Calu3 (cell line): ENCODE measurements at regions not wholly inside any gene's neighbourhood (a gene's known extent, or its start where the extent isn't known, plus 50 kb on each side); places are given as distances from the start of the nearest gene placed in this dataset.

ENCODE experiments used
- BruUV-seq: library from RNA; stranded (reverse); fragments of 400-500 nt; replicated peaks from 2 replicates; lab custom pipeline; 2021; lab: Mats Ljungman, UMichigan
- CTCF ChIA-PET: fragments of 300-600 bp; sonication (Branson Sonifier 250); formaldehyde crosslinking; loops from one replicate; lab custom pipeline; 2022; ENCODE audit warnings: antibody characterized with exemption; lab: Charles Lee
- DNase-seq: peaks from one replicate; pipeline ENCODE4 v3.0.0; 2022
- H3K27ac Mint-ChIP-seq: one replicate; pipeline ENCODE4 v1.8.0; 2022; ENCODE audit warnings: mixed read lengths; ENCODE audit not compliant: unreplicated experiment
- H3K27me3 Mint-ChIP-seq: one replicate; pipeline ENCODE4 v1.8.0; 2022; ENCODE audit warnings: mixed read lengths; ENCODE audit not compliant: unreplicated experiment
- H3K36me3 Mint-ChIP-seq: one replicate; pipeline ENCODE4 v1.8.0; 2022; ENCODE audit warnings: mild to moderate bottlenecking, moderate library complexity, mixed read lengths; ENCODE audit not compliant: insufficient read depth, unreplicated experiment
- H3K4me1 Mint-ChIP-seq: one replicate; pipeline ENCODE4 v1.8.0; 2022; ENCODE audit warnings: mild to moderate bottlenecking, low read depth, mixed read lengths; ENCODE audit not compliant: unreplicated experiment
- H3K4me3 Mint-ChIP-seq: one replicate; pipeline ENCODE4 v1.8.0; 2022; ENCODE audit warnings: mild to moderate bottlenecking, low read depth, moderate library complexity, mixed read lengths; ENCODE audit not compliant: unreplicated experiment
- H3K9me3 Mint-ChIP-seq: one replicate; pipeline ENCODE4 v1.8.0; 2022; ENCODE audit warnings: low read depth, mixed read lengths; ENCODE audit not compliant: unreplicated experiment
- intact Hi-C: fragments of 100-400 bp; cut with micrococcal nuclease; formaldehyde crosslinking; loops from one replicate; pipeline ENCODE4 v1.10.0; 2022; ENCODE audit not compliant: unreplicated experiment
- TF ChIP-seq, protein P1 (sequence below): fragments of 200-600 bp; IDR thresholded peaks from one replicate; pipeline ENCODE4 v1.8.0; 2022; ENCODE audit warnings: antibody characterized with exemption; ENCODE audit not compliant: unreplicated experiment

- TF ChIP-seq, protein P1, sequence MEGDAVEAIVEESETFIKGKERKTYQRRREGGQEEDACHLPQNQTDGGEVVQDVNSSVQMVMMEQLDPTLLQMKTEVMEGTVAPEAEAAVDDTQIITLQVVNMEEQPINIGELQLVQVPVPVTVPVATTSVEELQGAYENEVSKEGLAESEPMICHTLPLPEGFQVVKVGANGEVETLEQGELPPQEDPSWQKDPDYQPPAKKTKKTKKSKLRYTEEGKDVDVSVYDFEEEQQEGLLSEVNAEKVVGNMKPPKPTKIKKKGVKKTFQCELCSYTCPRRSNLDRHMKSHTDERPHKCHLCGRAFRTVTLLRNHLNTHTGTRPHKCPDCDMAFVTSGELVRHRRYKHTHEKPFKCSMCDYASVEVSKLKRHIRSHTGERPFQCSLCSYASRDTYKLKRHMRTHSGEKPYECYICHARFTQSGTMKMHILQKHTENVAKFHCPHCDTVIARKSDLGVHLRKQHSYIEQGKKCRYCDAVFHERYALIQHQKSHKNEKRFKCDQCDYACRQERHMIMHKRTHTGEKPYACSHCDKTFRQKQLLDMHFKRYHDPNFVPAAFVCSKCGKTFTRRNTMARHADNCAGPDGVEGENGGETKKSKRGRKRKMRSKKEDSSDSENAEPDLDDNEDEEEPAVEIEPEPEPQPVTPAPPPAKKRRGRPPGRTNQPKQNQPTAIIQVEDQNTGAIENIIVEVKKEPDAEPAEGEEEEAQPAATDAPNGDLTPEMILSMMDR = no peak
- no TSS peak for BruUV-seq
- Mint-ChIP-seq H3K27ac (no peak overlapping the region), H3K36me3 (no peaks in the 10 kb centered on the region), H3K9me3 (no peaks in the 10 kb centered on the region), H3K4me3 (no peak overlapping the region), H3K4me1 (no peaks in the 10 kb centered on the region), H3K27me3 (no peaks in the 10 kb centered on the region)
- CTCF ChIA-PET = interaction anchor here (0.7 kb wide), 1 partner anchor 853 kb away, joined by 3 read pairs; no protein-coding TSS in a partner anchor
- intact Hi-C loops = no loop called here
- DNase-seq = no peak
These were observed 648.5 kb downstream of the RNF144B start for GRCh38 chr6:19035461-19036195.

DNA sequence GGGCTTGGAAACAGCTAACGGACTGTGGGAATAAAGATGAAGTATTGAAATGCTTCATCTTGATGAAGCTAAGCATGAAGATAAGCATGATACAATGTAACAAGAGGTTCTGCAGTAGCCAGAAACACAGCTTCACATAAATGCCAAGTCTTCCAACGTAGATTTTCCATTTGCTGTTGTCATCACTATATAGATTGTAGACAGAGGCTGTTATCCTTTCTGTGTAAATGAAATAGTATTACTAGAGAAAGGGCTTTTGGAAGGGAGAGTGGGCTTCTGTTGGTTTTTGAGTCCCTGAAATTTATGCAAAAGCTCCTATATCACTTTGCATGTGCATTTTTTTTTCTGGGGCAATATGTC lies 649.0 kb downstream of the RNF144B start:
- no TSS peak for BruUV-seq
- H3K4me3 Mint-ChIP-seq = no peak overlapping the region
- intact Hi-C loops = no loop called here
- CTCF ChIA-PET = no interaction called here
- no peak for DNase-seq
- H3K4me1 Mint-ChIP-seq = no peaks in the 10 kb centered on the region
- H3K36me3 Mint-ChIP-seq = no peaks in the 10 kb centered on the region
- TF ChIP-seq, protein P1 = no peak
- H3K9me3 Mint-ChIP-seq = no peaks in the 10 kb centered on the region
- H3K27me3 Mint-ChIP-seq = no peaks in the 10 kb centered on the region
- H3K27ac Mint-ChIP-seq = no peak overlapping the region

DNA sequence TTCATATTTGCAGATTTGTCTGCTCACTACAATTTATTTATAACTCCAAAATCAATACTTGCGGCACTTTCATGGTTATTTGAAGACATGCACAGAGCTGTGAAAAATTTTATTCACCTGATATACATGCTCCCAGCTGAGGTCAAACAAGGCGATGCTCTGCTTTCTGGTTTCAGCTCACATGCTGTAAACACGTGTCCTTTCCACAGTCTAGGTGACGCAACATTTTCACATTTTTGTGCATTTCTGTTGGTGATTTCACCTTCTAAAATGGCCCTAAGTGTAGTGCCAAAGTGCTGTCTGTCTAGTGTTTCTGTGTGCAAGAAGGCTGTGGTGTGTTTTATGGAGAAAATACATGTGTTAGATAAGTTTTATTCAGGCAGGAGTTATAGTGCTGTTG lies 650.5 kb downstream of the RNF144B start:
- TF ChIP-seq, protein P1 = no peak

DNA sequence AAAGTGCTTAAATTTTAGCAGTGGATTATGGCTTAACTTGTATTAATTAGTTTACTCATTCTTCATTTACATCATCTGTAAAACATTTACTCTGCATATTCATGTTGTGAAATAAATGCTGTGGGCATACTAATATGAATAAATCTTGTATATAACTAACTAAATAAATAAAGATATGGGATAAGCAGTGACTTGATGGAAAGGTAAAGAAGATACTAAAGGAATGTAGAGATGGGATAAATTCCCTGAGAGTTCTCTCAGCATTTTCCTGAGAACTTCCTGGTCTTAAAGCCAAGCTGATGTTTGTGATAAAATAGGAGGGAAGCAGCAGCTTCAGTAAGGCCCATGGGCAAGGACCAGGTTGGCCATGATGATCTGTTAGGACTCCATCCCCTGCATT lies 652.1 kb downstream of the RNF144B start:
- intact Hi-C loops = no loop called here
- Mint-ChIP-seq H3K9me3 (no peaks in the 10 kb centered on the region), H3K27me3 (no peaks in the 10 kb centered on the region), H3K4me3 (no peak overlapping the region), H3K4me1 (no peaks in the 10 kb centered on the region), H3K36me3 (no peaks in the 10 kb centered on the region), H3K27ac (no peak overlapping the region)
- CTCF ChIA-PET = interaction anchor here (0.6 kb wide), 1 partner anchor 509 kb away, joined by 3 read pairs; no protein-coding TSS in a partner anchor
- no TSS peak for BruUV-seq
- no peak for DNase-seq
- TF ChIP-seq, protein P1 = no peak

More for the DNA sequence above, 650.5 kb downstream of the RNF144B start:
- Mint-ChIP-seq H3K27ac (no peak overlapping the region), H3K27me3 (no peaks in the 10 kb centered on the region), H3K9me3 (no peaks in the 10 kb centered on the region), H3K36me3 (no peaks in the 10 kb centered on the region), H3K4me3 (no peak overlapping the region), H3K4me1 (no peaks in the 10 kb centered on the region)
- no peak for DNase-seq
- intact Hi-C loops = no loop called here
- CTCF ChIA-PET = no interaction called here
- no TSS peak for BruUV-seq
